HEK293T (cell line): ENCODE measurements at regions not wholly inside any gene's neighbourhood (a gene's known extent, or its start where the extent isn't known, plus 50 kb on each side); places are given as distances from the start of the nearest gene placed in this dataset.

Experiments used
- BHLHE40 ChIP-seq: fragments of 450-650 bp; IDR thresholded peaks from 2 replicates; pipeline ENCODE4 v1.6.1; 2016; ENCODE audit warnings: mild to moderate bottlenecking, moderate library complexity, borderline replicate concordance
- ELF4 ChIP-seq: fragments of 450-650 bp; IDR thresholded peaks from 2 replicates; pipeline ENCODE4 v1.6.1; 2017; ENCODE audit warnings: antibody characterized with exemption
- FOXA1 ChIP-seq: fragments of 450-650 bp; IDR thresholded peaks from 2 replicates; pipeline ENCODE4 v1.6.1; 2016; ENCODE audit warnings: mild to moderate bottlenecking
- FOXK2 ChIP-seq: fragments of 450-650 bp; IDR thresholded peaks from 2 replicates; pipeline ENCODE4 v1.6.1; 2016; ENCODE audit warnings: mild to moderate bottlenecking
- FOXM1 ChIP-seq: fragments of 450-650 bp; IDR thresholded peaks from 2 replicates; pipeline ENCODE4 v1.6.1; 2017; ENCODE audit warnings: mild to moderate bottlenecking, borderline replicate concordance
- HDGF ChIP-seq: fragments of 450-650 bp; IDR thresholded peaks from 2 replicates; pipeline ENCODE4 v1.6.1; 2017; ENCODE audit warnings: antibody characterized with exemption, borderline replicate concordance
- L3MBTL2 ChIP-seq: fragments of 450-650 bp; conservative IDR thresholded peaks from 2 replicates; pipeline ENCODE4 v1.6.1; 2016; ENCODE audit warnings: mild to moderate bottlenecking
- LEF1 ChIP-seq: fragments of 450-650 bp; IDR thresholded peaks from 2 replicates; pipeline ENCODE4 v1.6.1; 2017; ENCODE audit warnings: mild to moderate bottlenecking, borderline replicate concordance
- NFRKB ChIP-seq: fragments of 450-650 bp; IDR thresholded peaks from 2 replicates; pipeline ENCODE4 v1.6.1; 2016; ENCODE audit warnings: mild to moderate bottlenecking, moderate library complexity
- SP1 ChIP-seq: fragments of 450-650 bp; IDR thresholded peaks from 2 replicates; pipeline ENCODE4 v1.6.1; 2017
- SUZ12 ChIP-seq: fragments of 450-650 bp; IDR thresholded peaks from 2 replicates; pipeline ENCODE4 v1.6.1; 2016; ENCODE audit warnings: mild to moderate bottlenecking
- ZNF384 ChIP-seq: fragments of 450-650 bp; IDR thresholded peaks from 2 replicates; pipeline ENCODE4 v1.6.1; 2016

DNA sequence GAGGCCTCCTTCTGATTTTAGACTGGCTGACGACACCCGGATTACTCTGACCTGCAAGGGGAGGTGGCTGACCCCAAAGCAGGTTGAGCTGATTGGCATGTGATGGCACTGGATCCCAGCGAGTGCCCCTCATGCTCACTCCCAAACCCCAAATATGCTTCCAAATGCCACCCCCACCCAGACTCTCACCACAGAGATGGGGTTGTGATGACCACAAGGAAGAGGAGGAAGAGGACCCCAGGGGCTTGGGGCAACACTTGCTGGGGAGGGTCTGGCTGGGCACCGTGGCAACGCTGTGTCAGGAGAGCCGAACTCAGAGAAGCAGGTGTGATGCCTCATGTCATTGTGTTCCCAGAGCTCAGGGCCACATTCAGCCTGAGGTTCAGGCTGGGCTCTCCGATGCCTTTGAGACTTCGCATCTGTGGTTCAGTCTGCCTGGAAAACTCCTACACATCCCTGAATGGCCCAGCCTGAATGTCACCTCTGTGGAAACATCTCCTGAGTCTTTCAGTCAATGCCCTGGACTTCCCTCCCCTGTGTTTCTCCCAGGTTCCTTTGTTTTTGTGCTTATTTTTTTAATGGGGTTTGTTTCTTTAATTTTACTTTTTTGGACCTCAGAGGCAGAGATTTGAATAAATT, 169.1 kb upstream of the PMEPA1 start:
- TF ChIP-seq ZNF384 (no peak), SP1 (no peak), SUZ12 (no peak), BHLHE40 (no peak), ELF4 (no peak), LEF1 (no peak), FOXM1 (no peak), NFRKB (no peak), FOXK2 (no peak), HDGF (no peak), L3MBTL2 (no peak), FOXA1 (no peak)
